AG08396 (cell line): ENCODE measurements at regions not wholly inside any gene's neighbourhood (a gene's known extent, or its start where the extent isn't known, plus 50 kb on each side); places are given as distances from the start of the nearest gene placed in this dataset.

Experiments used
- DNase-seq: peaks from one replicate; pipeline ENCODE4 v3.0.0; 2012; ENCODE audit warnings: low spot score, mixed read lengths

DNA sequence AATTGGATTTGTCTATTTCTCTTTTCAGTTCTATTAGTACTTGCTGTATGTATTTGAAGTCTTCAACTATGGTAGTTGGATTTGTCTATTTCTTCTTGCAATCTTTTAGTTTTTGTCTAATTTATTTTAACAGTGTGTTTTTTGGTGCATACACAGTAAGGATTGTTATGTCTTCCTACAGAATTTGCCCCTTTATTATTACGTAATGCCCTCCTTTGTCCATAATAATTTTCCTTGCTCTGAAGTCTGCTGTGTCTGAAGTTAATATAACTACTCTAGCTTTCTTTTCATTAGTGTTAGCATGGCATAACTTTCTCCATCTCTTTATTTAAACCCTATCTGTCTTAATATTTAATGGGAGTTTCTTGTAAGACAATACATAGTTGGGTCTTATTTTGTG lies 105.1 kb upstream of the STT3B start:
- no peak for DNase-seq

- no peak for DNase-seq
Observed at GRCh38 chr3:31431321-31431720, 101.4 kb upstream of the STT3B start.

DNA sequence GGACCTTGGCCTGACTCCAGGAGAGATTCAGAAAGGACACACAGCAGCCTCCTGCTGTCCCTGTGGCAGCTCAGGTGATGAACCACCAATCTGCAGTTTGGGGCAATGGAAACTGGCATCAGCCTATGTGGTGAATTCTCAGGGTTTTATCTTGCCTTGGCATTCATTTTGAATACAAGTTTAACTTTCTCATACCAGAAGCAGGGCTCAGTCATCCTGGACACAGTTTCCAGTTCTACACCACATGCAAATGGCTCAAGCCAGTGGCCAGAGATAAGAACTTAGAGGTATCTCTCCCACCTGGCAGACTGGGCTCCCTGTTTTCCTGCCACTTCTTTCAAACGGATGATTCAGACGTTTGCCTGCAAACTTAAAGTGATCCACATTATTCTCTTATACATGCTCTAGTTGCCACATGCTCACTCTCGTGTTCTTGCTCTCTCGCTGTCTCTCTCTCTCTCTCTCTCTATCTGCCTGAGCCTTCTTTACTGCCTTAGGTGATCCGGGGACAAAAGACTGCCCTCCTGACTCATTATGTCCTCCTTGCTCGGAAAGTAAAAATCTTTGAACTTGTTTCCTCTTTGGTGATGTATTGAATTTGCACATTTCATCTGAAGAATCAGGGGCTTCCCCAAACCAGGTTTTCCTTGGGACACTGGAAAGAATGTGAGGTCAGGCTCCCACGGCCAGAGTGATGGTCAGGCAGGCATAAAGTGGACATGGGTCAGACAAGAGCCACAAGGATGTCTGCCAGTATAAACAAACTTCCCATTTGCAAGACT lies 99.6 kb upstream of the STT3B start:
- DNase-seq = no peak

DNA sequence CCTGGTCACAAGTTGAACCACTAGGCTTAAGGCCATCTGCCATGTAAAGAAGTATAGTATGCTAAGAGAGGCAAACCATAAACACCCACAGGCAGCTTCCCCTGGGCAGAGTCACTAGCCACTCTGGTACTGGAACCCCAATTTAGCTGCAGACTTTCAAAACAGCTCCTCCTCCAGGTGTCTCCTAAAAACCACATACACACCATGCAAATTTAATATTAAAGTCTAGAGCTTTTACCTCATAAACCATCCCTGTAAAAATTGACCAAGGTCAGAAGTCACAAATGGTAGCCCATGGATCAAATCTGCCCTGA lies 99.1 kb upstream of the STT3B start:
- no peak for DNase-seq

DNA sequence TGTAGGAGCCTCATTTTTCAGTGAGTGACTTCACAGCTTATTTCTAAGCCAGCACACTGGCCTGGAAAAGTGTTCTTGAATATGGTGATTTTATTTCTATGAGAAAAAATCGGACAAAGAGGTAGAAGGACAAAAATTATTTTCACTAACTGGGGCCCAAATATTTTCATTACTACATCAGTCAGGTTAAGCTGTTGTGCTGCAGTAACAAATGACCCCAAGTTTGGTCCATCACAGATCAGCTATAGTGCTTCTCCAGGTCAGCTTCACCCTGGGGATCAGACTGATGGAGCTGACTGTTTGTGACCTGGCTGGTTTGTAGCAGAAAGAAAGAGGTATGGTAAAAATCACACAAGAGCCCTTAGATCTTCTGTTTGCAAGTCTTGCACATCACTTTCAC lies 97.9 kb upstream of the STT3B start:
- no peak for DNase-seq

GRCh38 chr3:31436830-31437229 lies 95.9 kb upstream of the STT3B start:
- DNase-seq = no peak

- DNase-seq = no peak
Observed at GRCh38 chr3:31438742-31439141, 94.0 kb upstream of the STT3B start.

- DNase-seq = no peak
Observed at GRCh38 chr3:31439890-31440750, 92.6 kb upstream of the STT3B start.

DNA sequence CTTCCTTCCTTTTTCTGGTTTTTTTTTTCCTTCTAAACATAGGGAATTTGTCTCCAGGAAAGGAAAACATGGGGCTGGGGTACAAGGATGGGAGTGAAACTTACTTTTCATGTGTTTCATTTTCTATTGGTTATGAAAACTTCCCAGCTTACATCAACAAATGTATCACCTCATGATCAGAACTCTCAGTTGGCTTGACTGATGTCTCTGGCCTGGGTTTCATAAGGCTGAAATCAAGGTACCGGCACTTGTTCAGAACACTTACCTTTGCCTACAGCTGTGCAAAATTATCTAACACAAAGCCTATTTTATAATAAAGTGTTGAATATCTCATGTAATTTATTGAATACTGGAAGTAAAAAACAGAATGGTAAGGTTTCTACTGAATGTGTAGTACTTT lies 91.8 kb upstream of the STT3B start:
- DNase-seq = no peak

DNA sequence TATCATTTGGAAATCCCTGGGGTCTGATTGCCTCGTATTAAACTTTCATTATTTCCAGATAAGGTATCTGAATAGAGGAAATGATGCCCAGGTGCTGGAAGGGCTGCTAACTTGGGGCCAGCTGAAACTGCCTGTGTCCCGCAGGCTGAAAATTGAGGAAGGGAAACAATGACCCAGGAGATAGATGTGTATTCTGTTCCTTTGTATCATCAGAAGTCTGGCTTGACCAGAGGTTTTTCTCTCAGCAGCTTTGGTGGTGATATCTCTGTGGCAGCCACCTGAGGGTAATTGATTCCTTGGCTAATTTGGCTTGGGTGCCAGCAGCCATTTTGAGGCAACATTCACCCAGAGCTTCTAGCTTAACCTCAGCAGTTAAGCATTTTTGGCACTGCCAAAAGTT lies 90.0 kb upstream of the STT3B start:
- DNase-seq = no peak

GRCh38 chr3:31444220-31445142 lies 88.2 kb upstream of the STT3B start:
- DNase-seq = no peak

- DNase-seq = no peak
Observed at GRCh38 chr3:31445701-31446100, 87.0 kb upstream of the STT3B start.

DNA sequence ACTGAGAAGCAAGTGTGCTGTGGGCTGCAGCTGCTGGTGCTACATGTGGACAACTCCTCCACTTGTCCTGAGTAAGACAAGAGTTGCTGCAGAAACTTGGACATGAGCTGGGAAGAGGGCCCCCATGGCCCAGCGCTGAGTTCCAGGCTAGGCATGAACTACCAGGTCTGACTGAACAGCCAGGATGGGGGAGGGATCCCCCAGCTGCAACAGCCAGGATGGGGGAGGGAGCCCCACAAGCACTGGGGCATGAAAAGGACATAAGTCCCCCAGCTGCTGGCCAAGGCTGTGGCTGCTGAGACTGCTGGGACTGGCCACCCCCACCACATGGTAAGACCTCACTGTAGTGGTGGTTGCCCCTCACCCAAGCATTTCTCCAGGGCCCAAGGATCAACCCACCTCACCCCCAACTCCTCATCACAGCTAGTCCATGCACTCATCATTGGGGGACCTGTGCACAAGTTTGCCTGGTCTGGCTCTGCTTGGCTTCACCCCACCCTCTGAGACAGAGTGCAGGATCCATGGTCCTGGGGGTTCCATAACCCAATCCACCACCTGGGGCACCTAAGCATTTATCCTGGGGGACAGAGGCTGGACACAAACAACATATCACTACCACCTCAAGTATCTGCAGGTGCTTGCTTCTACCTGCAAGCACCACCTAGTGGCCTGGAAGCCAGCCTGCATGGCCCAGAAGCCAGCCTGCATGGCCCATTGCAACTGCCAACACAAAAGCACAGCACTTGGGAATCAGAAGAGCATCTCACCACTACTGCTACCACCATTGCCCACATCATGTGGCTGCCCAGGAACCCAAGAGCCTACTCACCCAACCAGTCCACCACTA lies 84.5 kb upstream of the STT3B start:
- no peak for DNase-seq

DNA sequence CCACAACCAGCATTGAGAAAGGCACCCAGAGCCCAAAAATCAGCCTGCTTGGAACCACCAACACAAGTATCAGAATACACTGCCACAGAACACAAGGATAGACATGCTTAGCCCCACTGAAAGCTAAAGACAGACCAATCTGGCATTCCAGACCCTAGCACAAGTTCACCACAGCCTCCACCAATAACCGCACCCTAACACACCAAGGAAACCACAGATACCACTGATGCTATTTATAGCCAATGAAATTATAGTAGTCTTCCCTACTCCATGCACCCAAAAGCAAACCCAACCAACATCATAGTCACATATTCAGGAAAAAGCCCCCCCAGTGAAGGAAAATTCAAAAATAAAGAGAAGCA lies 83.9 kb upstream of the STT3B start:
- DNase-seq = no peak

GRCh38 chr3:31449318-31449717 lies 83.4 kb upstream of the STT3B start:
- no peak for DNase-seq

DNA sequence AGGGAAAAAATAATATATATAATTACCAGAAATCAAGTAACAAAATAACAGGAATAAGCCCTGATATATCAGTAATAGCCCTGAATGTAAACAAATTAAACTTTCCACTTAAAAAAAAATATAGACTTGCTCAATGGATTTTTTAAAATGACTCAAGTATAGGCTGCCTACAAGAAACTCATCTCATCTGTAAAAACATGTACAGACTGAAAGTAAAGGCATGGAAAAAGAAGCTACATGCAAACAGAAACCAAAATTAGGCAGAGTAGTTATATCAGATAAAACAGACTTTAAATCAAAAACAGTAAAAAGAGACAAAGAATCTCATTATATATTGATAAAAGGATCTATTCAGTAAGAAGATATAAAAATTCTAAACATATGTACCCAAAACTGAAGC lies 82.4 kb upstream of the STT3B start:
- no peak for DNase-seq

- no peak for DNase-seq
Observed at GRCh38 chr3:31452495-31453106, 80.1 kb upstream of the STT3B start.

GRCh38 chr3:31453430-31453829 lies 79.3 kb upstream of the STT3B start:
- no peak for DNase-seq

GRCh38 chr3:31455524-31455923 lies 77.2 kb upstream of the STT3B start:
- DNase-seq = no peak

DNA sequence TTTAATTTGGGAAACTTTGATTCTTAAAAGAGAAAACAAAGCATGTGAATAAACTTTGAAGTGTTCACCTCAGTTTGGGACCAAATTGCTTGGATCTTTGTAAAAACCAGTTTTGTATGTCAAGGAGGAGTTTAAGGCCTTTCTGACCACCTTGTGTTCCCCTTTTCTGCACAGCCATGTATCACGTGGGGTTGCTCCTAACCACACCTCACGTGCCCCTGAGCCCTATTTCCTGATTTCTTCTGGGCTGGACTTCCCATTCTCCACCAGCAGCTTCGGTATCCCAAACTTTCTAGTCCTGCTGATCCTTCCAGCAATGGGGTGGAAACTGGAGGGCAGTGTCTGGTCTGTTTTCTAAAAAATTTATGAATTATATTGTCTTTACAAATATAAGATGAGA lies 76.4 kb upstream of the STT3B start:
- DNase-seq = no peak

DNA sequence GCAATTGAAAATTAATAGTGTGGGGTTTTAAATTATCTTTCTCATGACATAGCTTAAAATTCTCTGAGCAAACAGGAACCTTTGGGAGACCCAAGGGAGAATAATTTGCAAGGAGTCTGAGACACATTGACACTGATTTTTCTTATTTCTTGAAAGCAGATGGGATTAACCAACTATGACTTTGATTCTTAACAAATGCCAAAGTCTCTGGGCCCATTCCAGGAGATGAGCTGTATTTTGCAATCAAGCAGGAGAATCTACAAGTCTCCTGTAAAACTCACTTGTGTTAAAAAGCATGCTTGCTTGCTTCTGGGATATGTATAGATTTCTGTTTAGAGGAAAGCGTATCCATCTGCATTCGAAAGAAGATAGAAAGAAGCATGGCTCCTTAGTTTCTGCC lies 71.3 kb upstream of the STT3B start:
- no peak for DNase-seq
